Suprapubic skin (tissue), 4 donors: ENCODE measurements at regions not wholly inside any gene's neighbourhood (a gene's known extent, or its start where the extent isn't known, plus 50 kb on each side); places are given as distances from the start of the nearest gene placed in this dataset.
"Not testable (repeated sequence)": the region's sequence is repeated elsewhere in the genome, so short reads cannot be mapped to it uniquely, and the experiment has no call there.

Source experiments
- DNase-seq, 2 donors: peaks; one replicate each; pipeline ENCODE4 v3.0.0-alpha.2; 2019; ENCODE audit warnings: low spot score in 2 of 2
- H3K27ac ChIP-seq: fragments of 200-600 bp; sonication (generic); one replicate; pipeline ENCODE4 v1.5.1; 2019
- H3K27me3 ChIP-seq: fragments of 200-600 bp; sonication (generic); one replicate; pipeline ENCODE4 v1.5.1; 2019
- H3K36me3 ChIP-seq: fragments of 200-600 bp; sonication (generic); one replicate; pipeline ENCODE4 v1.5.1; 2019
- H3K4me1 ChIP-seq: fragments of 200-600 bp; sonication (generic); one replicate; pipeline ENCODE4 v1.5.1; 2019
- H3K4me3 ChIP-seq: fragments of 200-600 bp; sonication (generic); one replicate; pipeline ENCODE4 v1.5.1; 2019; ENCODE audit warnings: mild to moderate bottlenecking
- H3K9me3 ChIP-seq: fragments of 200-600 bp; sonication (generic); one replicate; pipeline ENCODE4 v1.5.1; 2019
- EP300 ChIP-seq: sonication (generic); formaldehyde crosslinking; IDR thresholded peaks from one replicate; pipeline ENCODE4 v1.6.1; 2017; ENCODE audit warnings: antibody characterized with exemption
- POLR2A ChIP-seq, 2 donors: fragments of 450-650 bp; IDR thresholded peaks; one replicate each; pipeline ENCODE4 v1.6.1; 2017; ENCODE audit warnings: antibody characterized with exemption in 2 of 2, mild to moderate bottlenecking in 2 of 2, moderate library complexity in 2 of 2
- POLR2AphosphoS5 ChIP-seq, 3 donors: sonication (generic); formaldehyde crosslinking; IDR thresholded peaks; one replicate each; pipeline ENCODE4 v1.6.1; 2017; ENCODE audit warnings: antibody characterized with exemption in 3 of 3
- WGBS: methylation state at CpG from one replicate; pipeline ENCODE4 v1.1.5; 2018; 5-methylcytosine and 5-hydroxymethylcytosine counted together
- TF ChIP-seq, protein P1 (sequence below), 2 donors: fragments of 200-600 bp in 1 of 2; fragments of 450-650 bp in 1 of 2; sonication (generic) in 1 of 2; IDR thresholded peaks; one replicate each; pipeline ENCODE4 v1.5.1; 2016 to 2019; ENCODE audit warnings: antibody characterized with exemption in 2 of 2, mild to moderate bottlenecking in 1 of 2, moderate library complexity in 1 of 2

DNA sequence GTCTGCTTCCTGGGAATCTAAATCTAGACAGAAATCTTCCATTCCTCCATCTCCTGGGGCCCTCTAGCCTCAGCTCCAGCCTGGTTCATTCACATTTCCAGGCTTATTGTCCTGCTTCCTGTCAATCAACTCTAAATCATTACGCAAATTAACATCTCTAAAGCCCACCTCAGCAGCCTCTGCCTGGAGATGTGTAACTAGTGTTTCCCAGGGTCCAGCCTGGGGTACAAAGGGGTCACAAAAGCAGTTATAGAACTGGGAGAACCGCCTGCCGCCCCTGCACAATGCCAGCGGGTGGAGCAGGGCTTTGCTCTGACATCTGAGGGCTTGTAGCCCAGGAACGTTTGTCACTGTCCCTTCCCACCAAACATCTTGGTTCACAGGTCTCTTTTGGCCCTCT is 373.5 kb downstream of the RRAGC start:
- WGBS = 35% methylated on average over 5 of the region's 5 CpGs
- H3K9me3 ChIP-seq = no peaks in the 10 kb centered on the region
- no peaks in the 10 kb centered on the region for H3K4me1 ChIP-seq
- H3K27ac ChIP-seq = no peak overlapping the region
- no peak overlapping the region for H3K4me3 ChIP-seq
- H3K27me3 ChIP-seq = peaks cover 6% of the 10 kb centered on the region
- TF ChIP-seq POLR2AphosphoS5 (IDR thresholded peaks at IDR 0.05) (no peak), EP300 (no peak), POLR2A (IDR thresholded peaks at IDR 0.05) (no peak)
- TF ChIP-seq, protein P1, sequence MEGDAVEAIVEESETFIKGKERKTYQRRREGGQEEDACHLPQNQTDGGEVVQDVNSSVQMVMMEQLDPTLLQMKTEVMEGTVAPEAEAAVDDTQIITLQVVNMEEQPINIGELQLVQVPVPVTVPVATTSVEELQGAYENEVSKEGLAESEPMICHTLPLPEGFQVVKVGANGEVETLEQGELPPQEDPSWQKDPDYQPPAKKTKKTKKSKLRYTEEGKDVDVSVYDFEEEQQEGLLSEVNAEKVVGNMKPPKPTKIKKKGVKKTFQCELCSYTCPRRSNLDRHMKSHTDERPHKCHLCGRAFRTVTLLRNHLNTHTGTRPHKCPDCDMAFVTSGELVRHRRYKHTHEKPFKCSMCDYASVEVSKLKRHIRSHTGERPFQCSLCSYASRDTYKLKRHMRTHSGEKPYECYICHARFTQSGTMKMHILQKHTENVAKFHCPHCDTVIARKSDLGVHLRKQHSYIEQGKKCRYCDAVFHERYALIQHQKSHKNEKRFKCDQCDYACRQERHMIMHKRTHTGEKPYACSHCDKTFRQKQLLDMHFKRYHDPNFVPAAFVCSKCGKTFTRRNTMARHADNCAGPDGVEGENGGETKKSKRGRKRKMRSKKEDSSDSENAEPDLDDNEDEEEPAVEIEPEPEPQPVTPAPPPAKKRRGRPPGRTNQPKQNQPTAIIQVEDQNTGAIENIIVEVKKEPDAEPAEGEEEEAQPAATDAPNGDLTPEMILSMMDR (IDR thresholded peaks at IDR 0.05) = no peak
- no peak for DNase-seq
- H3K36me3 ChIP-seq = no peaks in the 10 kb centered on the region

DNA sequence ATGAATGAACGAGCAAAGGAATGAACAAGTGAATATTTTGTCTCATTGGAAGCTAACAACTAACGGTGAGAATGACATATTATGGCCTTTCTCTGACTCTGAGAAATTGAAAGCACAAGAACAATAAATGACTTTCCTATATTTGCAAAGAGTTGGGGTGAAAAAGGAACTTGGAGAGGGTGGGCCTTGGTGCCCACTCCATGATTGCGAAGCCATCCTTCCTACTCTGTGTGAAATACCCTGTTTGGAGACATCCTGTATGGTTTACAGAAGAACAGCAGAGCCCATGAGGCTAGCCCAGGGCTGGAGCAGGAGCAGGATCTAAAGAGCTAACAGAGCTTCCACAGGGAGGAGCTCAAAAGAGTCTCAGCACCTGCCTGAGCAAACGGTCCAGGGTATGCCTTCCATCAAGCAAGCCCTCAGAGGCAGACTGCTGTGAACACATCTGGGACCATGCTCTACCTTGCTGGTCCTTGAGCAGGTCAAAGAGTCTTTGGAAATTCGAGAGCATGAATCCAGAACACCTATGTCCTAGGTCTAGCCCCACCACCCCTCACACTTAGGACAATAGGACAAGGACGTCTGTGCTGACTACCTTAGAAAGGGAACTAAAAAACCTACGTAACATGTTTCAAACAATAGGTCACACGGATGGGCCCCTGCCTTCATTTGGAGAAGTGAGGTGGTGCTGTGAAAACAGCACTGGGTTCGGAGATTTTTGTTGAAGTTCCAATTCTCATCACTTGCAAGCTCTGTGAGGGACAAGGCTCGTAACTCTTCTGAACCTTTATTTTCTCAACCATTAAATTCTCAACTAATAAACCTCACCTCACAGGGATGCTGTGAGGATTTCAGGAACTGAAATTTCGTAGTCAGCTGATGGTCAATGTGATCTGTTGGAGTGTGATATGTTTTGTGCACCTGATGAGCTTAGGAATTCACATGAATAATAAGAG is 377.4 kb downstream of the RRAGC start:
- H3K4me1 ChIP-seq = no peaks in the 10 kb centered on the region
- H3K27ac ChIP-seq = no peak overlapping the region
- no peak for DNase-seq
- TF ChIP-seq POLR2AphosphoS5 (IDR thresholded peaks at IDR 0.05) = no peak
- TF ChIP-seq POLR2A (IDR thresholded peaks at IDR 0.05) = no peak
- TF ChIP-seq EP300 = no peak
- TF ChIP-seq, protein P1 (IDR thresholded peaks at IDR 0.05) = no peak
- H3K27me3 ChIP-seq = peaks cover 12% of the 10 kb centered on the region
- 80% methylated on average over 11 of the region's 11 CpGs for WGBS
- no peak overlapping the region for H3K4me3 ChIP-seq
- no peaks in the 10 kb centered on the region for H3K36me3 ChIP-seq
- H3K9me3 ChIP-seq = no peaks in the 10 kb centered on the region

DNA sequence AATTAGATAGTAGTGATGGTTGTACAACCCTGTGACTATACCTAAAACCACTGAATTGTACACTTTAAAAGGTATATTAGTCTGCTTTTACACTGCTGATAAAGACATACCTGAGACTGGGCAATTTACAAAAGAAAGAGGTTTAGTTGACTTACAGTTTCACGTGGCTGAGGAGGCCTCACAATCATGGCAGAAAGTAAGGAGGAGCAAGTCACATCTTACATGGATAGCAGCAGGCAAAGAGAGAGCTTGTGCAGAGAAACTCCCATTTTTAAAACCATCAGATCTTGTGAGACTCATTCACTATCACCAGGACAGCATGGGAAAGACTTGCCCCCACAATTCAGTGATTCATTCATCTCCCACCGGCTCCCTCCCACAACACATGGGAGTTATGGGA is 379.9 kb downstream of the RRAGC start:
- 94% methylated on average over 2 of the region's 2 CpGs for WGBS
- H3K9me3 ChIP-seq, H3K27ac ChIP-seq, DNase-seq, H3K4me3 ChIP-seq, H3K36me3 ChIP-seq: not testable (repeated sequence)
- peaks cover 34% of the 10 kb centered on the region for H3K27me3 ChIP-seq
- H3K4me1 ChIP-seq = peaks cover 20% of the 10 kb centered on the region

DNA sequence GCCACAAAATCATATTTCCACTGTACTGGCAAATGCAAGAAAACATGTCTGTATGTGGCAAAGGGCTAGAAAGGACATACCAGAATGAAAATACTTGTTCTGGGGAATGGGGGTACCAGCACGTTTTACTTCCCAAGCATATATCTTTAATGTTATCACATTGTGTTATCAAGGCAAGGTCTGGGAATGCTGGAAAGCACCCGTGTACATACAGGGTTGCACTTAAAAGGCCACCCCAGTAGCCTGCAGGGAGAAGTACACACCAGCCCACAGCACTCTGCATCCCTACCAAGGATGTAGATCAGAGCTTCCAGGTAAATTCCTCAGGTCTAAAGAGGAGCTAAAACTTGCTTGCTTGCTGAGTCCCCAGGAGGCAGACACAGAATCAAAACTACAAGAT is 381.8 kb downstream of the RRAGC start:
- WGBS = 55% methylated on average over 2 of the region's 2 CpGs
- TF ChIP-seq EP300 (no peak), POLR2AphosphoS5 (IDR thresholded peaks at IDR 0.05) (no peak), POLR2A (IDR thresholded peaks at IDR 0.05) (no peak)
- TF ChIP-seq, protein P1 (IDR thresholded peaks at IDR 0.05) = no peak
- H3K27ac ChIP-seq = no peak overlapping the region
- no peak overlapping the region for H3K4me3 ChIP-seq
- H3K27me3 ChIP-seq = peaks cover 38% of the 10 kb centered on the region
- no peaks in the 10 kb centered on the region for H3K36me3 ChIP-seq
- no peak for DNase-seq
- no peaks in the 10 kb centered on the region for H3K9me3 ChIP-seq
- H3K4me1 ChIP-seq = peaks cover 20% of the 10 kb centered on the region

DNA sequence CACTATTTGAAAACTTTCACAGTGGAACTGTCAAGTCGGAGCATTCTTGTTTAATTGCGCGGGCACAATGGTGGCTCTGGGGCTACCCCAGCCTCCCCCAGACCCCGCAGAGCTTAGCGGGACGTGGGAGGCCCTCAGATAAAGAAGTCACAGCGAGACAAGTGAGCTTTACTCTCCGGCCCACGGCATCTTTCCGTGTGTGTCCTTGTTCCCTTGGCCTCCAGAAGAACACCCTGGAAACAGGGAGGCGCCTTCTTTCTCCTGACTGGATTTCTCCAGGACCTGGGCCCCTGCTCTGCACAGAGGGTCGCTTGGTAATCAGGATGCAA is 382.8 kb downstream of the RRAGC start:
- 76% methylated on average over 12 of the region's 12 CpGs for WGBS
- TF ChIP-seq POLR2AphosphoS5 (IDR thresholded peaks at IDR 0.05) (no peak), POLR2A (IDR thresholded peaks at IDR 0.05) (no peak), EP300 (no peak)
- TF ChIP-seq, protein P1 (IDR thresholded peaks at IDR 0.05) = no peak
- Histone ChIP-seq H3K27ac (no peak overlapping the region), H3K4me3 (no peak overlapping the region), H3K27me3 (peaks cover 38% of the 10 kb centered on the region), H3K9me3 (no peaks in the 10 kb centered on the region), H3K36me3 (no peaks in the 10 kb centered on the region), H3K4me1 (peaks cover 20% of the 10 kb centered on the region)
- DNase-seq = no peak
